Activated naive CD8-positive, alpha-beta T cell treated with anti-CD3 and anti-CD28 coated beads, Interleukin-2, amount 10 ng/mL, durations not matched to agents 7 days and 5 days (primary cell): ENCODE measurements at regions not wholly inside any gene's neighbourhood (a gene's known extent, or its start where the extent isn't known, plus 50 kb on each side); places are given as distances from the start of the nearest gene placed in this dataset.
"Not testable (repeated sequence)": the region's sequence is repeated elsewhere in the genome, so short reads cannot be mapped to it uniquely, and the experiment has no call there.

ENCODE experiments used
- ATAC-seq: fragments of 150-1000 bp; cut with Tn5 transposase; one replicate; pipeline ENCODE4 v1.10.0; 2021; ENCODE audit warnings: low read depth, moderate library complexity
- POLR2A ChIA-PET: fragments of 350-600 bp; sonication (Branson Sonifier 250); formaldehyde crosslinking; loops from one replicate; lab custom pipeline; 2021; ENCODE audit warnings: antibody characterized with exemption; lab: Charles Lee
- DNase-seq: peaks from one replicate; pipeline ENCODE4 v3.0.0; 2021
- H3K27ac Mint-ChIP-seq: one replicate; pipeline ENCODE4 v1.8.0; 2022; ENCODE audit warnings: mild to moderate bottlenecking, mixed read lengths
- H3K27me3 Mint-ChIP-seq: one replicate; pipeline ENCODE4 v1.8.0; 2022; ENCODE audit warnings: mild to moderate bottlenecking, moderate library complexity, mixed read lengths
- H3K36me3 Mint-ChIP-seq: one replicate; pipeline ENCODE4 v1.8.0; 2021; ENCODE audit warnings: mild to moderate bottlenecking, mixed read lengths
- H3K4me1 Mint-ChIP-seq: one replicate; pipeline ENCODE4 v1.8.0; 2021; ENCODE audit warnings: mixed read lengths
- H3K4me3 Mint-ChIP-seq: one replicate; pipeline ENCODE4 v1.8.0; 2022; ENCODE audit warnings: mild to moderate bottlenecking, moderate library complexity, mixed read lengths
- H3K9me3 Mint-ChIP-seq: one replicate; pipeline ENCODE4 v1.8.0; 2021; ENCODE audit warnings: mixed read lengths

GRCh38 chr2:87263868-87264518 is 242.3 kb upstream of the PLGLB1 start:
- DNase-seq, H3K27me3 Mint-ChIP-seq, H3K36me3 Mint-ChIP-seq, POLR2A ChIA-PET, H3K4me3 Mint-ChIP-seq, H3K9me3 Mint-ChIP-seq, H3K4me1 Mint-ChIP-seq, ATAC-seq, H3K27ac Mint-ChIP-seq: not testable (repeated sequence)

DNA sequence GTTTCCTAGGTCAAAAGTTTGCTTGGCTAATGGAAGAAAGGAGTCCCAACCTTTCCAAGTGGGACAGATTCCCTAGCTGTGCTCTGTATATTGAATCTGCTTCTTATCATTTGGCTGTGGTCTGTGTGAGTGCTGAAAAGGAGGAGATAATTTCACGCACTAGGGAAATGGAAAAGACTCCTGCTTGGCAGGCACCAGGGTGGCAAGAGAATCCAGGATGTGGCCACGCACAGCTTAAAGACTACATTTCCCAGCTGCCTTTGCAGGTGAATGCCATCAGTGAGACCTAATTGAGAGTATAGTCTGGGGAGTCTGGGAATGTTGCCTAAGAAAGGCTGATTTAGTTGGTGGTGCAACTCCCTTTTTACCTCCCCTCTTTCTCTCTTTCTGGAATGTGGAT is 253.5 kb upstream of the PLGLB1 start:
- POLR2A ChIA-PET, H3K4me3 Mint-ChIP-seq: not testable (repeated sequence)

GRCh38 chr2:87275974-87276629 is 254.5 kb upstream of the PLGLB1 start:
- H3K36me3 Mint-ChIP-seq, H3K4me3 Mint-ChIP-seq, H3K27me3 Mint-ChIP-seq, H3K9me3 Mint-ChIP-seq, POLR2A ChIA-PET, H3K4me1 Mint-ChIP-seq, DNase-seq, ATAC-seq, H3K27ac Mint-ChIP-seq: not testable (repeated sequence)

More for the DNA sequence above, 253.5 kb upstream of the PLGLB1 start:
- H3K9me3 Mint-ChIP-seq, DNase-seq, ATAC-seq, H3K4me1 Mint-ChIP-seq, H3K27ac Mint-ChIP-seq, H3K36me3 Mint-ChIP-seq, H3K27me3 Mint-ChIP-seq: not testable (repeated sequence)

- H3K4me3 Mint-ChIP-seq, DNase-seq, H3K4me1 Mint-ChIP-seq, H3K27me3 Mint-ChIP-seq, POLR2A ChIA-PET, H3K36me3 Mint-ChIP-seq, ATAC-seq, H3K9me3 Mint-ChIP-seq, H3K27ac Mint-ChIP-seq: not testable (repeated sequence)
Observed at GRCh38 chr2:87276673-87277072, 255.0 kb upstream of the PLGLB1 start.

DNA sequence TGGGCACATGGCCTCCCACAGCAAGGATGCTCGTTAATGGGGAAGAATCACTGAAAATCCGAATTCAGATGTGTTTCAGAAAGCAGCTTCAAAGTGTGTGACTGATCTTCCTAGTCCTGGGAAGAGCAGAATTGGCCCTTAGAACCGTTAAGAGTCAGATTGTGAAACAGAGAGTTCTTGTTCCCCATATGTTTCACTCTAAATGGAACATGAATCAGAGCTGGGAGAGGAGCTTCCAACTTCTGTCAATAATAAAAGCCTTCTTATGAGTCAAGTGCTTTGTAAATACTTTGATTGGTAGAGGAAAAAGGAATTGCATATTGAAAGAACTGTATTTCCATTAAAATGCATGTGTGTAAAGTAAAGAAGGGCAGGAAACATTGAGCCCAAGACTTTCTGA is 256.1 kb upstream of the PLGLB1 start:
- H3K27me3 Mint-ChIP-seq, H3K9me3 Mint-ChIP-seq, H3K36me3 Mint-ChIP-seq, ATAC-seq, H3K4me1 Mint-ChIP-seq, H3K27ac Mint-ChIP-seq, H3K4me3 Mint-ChIP-seq, DNase-seq, POLR2A ChIA-PET: not testable (repeated sequence)

DNA sequence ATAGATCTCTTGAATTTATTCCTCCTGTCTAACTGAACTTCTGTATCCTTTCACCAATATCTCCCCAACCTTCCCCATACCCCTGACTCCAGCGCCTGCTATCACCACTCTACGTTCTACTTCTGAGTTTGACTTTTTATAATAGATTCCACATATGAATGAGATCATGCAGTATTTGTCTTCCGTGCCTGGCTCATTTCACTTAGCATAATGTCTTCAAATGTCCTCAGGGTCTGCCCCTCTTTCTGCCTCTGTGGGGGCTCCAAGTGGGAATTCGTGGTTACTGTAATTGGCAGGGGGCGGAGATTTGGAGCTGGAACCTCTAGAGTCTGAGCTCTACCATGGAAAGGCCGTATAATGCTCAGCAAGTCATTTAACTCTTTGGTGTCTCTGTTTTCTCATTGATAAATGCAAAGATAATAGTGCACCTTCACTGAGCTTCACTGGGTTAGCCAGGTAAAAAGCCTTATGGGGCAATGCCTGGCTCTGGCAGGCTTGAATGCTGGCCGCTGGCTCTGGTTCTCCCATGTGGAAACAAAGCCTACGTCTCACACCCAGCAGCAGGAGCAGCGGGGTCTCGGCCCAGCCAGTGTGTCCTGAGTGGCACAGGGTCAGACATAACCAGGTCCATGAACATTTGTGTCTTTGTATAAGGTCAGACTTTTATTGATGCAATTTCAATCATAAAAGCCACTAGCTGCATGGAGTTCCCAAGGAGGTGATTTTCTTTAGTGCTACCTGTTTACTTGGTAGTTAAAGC is 259.1 kb upstream of the PLGLB1 start:
- H3K4me3 Mint-ChIP-seq, H3K27me3 Mint-ChIP-seq, H3K4me1 Mint-ChIP-seq, POLR2A ChIA-PET, H3K36me3 Mint-ChIP-seq, H3K9me3 Mint-ChIP-seq, DNase-seq, H3K27ac Mint-ChIP-seq, ATAC-seq: not testable (repeated sequence)

GRCh38 chr2:87283735-87284470 is 262.3 kb upstream of the PLGLB1 start:
- DNase-seq, POLR2A ChIA-PET, H3K27ac Mint-ChIP-seq, H3K9me3 Mint-ChIP-seq, H3K4me3 Mint-ChIP-seq, H3K36me3 Mint-ChIP-seq, H3K27me3 Mint-ChIP-seq, H3K4me1 Mint-ChIP-seq, ATAC-seq: not testable (repeated sequence)

GRCh38 chr2:87284471-87284772 is 262.8 kb upstream of the PLGLB1 start:
- H3K36me3 Mint-ChIP-seq, H3K9me3 Mint-ChIP-seq, H3K27ac Mint-ChIP-seq, POLR2A ChIA-PET, H3K4me1 Mint-ChIP-seq, ATAC-seq, H3K27me3 Mint-ChIP-seq, H3K4me3 Mint-ChIP-seq, DNase-seq: not testable (repeated sequence)

- H3K4me3 Mint-ChIP-seq, H3K27me3 Mint-ChIP-seq, H3K4me1 Mint-ChIP-seq, H3K36me3 Mint-ChIP-seq, DNase-seq, ATAC-seq, H3K27ac Mint-ChIP-seq, POLR2A ChIA-PET, H3K9me3 Mint-ChIP-seq: not testable (repeated sequence)
Observed at GRCh38 chr2:87285139-87285538, 263.5 kb upstream of the PLGLB1 start.

DNA sequence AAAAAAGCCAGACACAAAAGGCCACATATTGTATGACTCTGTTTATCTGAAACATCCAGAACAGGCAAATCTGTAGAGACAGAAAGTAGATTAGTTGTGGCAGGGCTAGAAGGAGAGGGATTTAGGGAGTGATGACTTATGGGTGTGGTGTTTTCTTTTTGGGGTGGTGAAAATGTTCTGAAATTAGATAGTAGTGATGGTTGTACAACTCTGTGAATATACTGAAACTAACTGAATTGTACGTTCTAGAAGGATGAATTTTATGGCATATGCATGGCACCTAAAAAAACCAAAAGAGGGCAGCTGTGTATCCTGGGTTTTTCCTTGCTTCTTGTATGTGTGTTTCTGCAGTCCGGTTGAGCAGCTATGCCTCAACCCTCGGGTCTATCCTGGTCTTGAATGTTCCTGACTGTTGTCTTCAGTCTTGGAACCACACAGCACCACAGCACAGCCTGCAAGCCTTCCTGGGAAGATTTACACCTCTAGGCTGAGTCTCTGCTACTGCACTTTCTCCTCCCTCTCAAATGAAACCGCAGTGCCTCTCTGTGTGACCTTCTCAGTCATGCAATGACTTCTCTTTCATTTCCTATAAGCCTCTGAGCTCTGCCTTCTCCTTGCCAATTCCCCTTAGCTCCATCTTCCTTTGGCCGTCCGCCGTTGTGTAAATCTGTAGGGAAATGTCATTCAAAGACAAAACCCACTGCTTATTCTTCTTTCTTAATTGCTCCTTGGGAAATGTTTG is 269.1 kb upstream of the PLGLB1 start:
- H3K4me1 Mint-ChIP-seq, DNase-seq, H3K36me3 Mint-ChIP-seq, H3K9me3 Mint-ChIP-seq, H3K27me3 Mint-ChIP-seq, POLR2A ChIA-PET, H3K27ac Mint-ChIP-seq: not testable (repeated sequence)
- H3K4me3 Mint-ChIP-seq: peak overlapping the region; percentile 42
- peak; percentile 89 for ATAC-seq

DNA sequence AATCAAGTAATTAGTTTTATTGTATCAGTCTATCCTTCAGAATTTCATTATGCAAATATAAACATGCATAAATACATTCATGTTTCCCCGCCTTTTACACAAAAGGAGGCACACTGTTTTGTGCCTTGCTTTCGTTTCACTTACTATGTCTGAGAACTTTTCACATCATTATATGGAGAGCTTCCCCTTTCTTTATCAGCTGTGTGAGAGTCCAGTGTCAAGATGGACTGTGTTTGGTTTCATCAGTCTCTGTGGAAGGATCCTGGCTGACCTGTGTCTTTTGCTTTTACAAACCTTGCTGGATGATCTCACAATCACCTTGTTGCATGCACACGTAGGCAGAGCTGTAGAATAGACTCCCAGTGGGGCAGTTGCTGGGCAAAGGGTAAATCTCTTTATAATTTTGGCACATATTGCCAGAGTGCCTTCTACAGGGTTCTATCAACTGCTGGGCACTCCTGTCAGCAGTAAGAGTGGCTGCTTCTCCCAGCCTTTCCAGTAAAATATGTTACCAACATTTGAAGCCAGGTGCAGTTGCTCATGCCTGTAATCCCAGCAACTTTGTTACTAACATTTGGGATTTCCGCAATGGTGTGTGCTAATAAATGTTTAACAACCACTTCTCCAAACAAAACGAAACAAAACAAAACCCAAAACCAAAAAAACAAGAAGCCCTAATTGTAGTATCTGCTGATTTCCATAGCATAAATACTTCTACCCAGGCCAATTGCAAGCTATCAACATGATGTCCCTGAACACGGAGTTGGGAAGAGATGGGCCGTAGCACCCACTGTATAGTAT is 270.0 kb upstream of the PLGLB1 start:
- peak overlapping the region; percentile 51 for H3K27ac Mint-ChIP-seq
- H3K36me3 Mint-ChIP-seq, H3K4me1 Mint-ChIP-seq, DNase-seq, H3K9me3 Mint-ChIP-seq, H3K27me3 Mint-ChIP-seq, POLR2A ChIA-PET: not testable (repeated sequence)
- H3K4me3 Mint-ChIP-seq: peak overlapping the region; percentile 35
- ATAC-seq: peak; percentile 16

DNA sequence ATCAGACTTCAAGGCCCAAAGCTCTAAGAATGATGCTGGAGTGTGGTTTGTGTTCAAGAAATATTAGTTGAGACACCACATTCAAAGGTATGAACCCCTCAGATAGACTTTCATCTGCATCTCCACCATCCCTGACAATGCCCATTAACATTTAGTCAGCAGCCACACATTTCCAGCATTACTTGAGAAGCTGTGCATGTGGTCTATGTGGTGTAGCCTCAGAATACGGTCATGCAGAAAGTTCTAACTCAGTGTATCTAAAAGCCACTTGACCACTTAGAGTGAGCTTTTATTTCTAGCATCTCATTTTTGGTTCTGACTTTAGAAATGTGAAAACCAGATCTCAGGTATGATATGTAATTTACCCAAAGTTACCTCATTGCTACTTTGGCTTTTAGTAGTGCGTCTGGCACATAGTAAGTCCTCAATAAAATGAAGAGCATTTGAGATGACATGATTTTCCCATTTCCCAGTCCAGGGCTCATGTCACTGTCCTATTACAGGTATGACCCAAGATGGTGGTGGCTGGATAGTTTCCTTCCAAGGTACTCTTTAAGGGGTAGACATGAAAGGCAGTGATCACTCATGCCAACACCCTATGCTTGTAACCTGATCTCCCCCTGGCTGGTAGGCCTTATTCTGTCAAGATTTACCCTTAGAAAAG is 272.4 kb upstream of the PLGLB1 start:
- H3K27ac Mint-ChIP-seq, H3K9me3 Mint-ChIP-seq, POLR2A ChIA-PET, H3K4me3 Mint-ChIP-seq, H3K4me1 Mint-ChIP-seq, DNase-seq, H3K36me3 Mint-ChIP-seq, H3K27me3 Mint-ChIP-seq: not testable (repeated sequence)
- peak; percentile 15 for ATAC-seq
